Psoas muscle (tissue), 7 donors: ENCODE measurements at regions not wholly inside any gene's neighbourhood (a gene's known extent, or its start where the extent isn't known, plus 50 kb on each side); places are given as distances from the start of the nearest gene placed in this dataset.

Experiments used
- ATAC-seq, 4 donors: fragments of 200-7000 bp; cut with Tn5 transposase; one replicate each; pipeline ENCODE4 v1.9.1; 2020; ENCODE audit warnings: moderate library complexity in 3 of 4, mild to moderate bottlenecking in 2 of 4
- DNase-seq, 2 donors: peaks; one replicate each; pipeline ENCODE4 v3.0.0-alpha.2; 2020
- H3K27ac ChIP-seq: fragments of 200-600 bp; one replicate; pipeline ENCODE4 v1.8.0; 2022
- H3K27me3 ChIP-seq, 3 donors: fragments of 200-600 bp in 1 of 3; one replicate each; pipeline versions ENCODE4 v1.6.1 to v1.8.0; 2013 to 2022; ENCODE audit warnings: low read length in 2 of 3, mild to moderate bottlenecking in 2 of 3, moderate library complexity in 1 of 3; ENCODE audit not compliant: insufficient read depth in 3 of 3
- H3K36me3 ChIP-seq, 2 donors: fragments of 200-600 bp in 1 of 2; one replicate each; pipeline versions ENCODE4 v1.6.1 to v1.8.0; 2013 to 2022; ENCODE audit warnings: low read depth in 1 of 2, mild to moderate bottlenecking in 1 of 2, moderate library complexity in 1 of 2; ENCODE audit not compliant: insufficient read depth in 1 of 2
- H3K4me1 ChIP-seq: fragments of 200-600 bp; one replicate; pipeline ENCODE4 v1.8.0; 2022
- H3K4me3 ChIP-seq: fragments of 200-600 bp; one replicate; pipeline ENCODE4 v1.8.0; 2022; ENCODE audit warnings: mild to moderate bottlenecking
- H3K9me3 ChIP-seq: fragments of 200-600 bp; one replicate; pipeline ENCODE4 v1.8.0; 2022
- CTCF ChIP-seq: fragments of 200-600 bp; IDR thresholded peaks from one replicate; pipeline ENCODE4 v1.8.0; 2022; ENCODE audit warnings: antibody characterized with exemption
- WGBS, 3 donors: extraction: QIAGEN DNeasy Blood & Tissue Kit; methylation state at CpG; one replicate each; pipeline versions ENCODE4 v1.1.6 to v1.1.7; 2013; 5-methylcytosine and 5-hydroxymethylcytosine counted together
- intact Hi-C, 2 donors: fragments of 100-400 bp; cut with DNase I; formaldehyde crosslinking; loops; one replicate each; pipeline versions ENCODE4 v1.11.0 to v1.14.2; 2022
- donor health status: healthy with polysubstance abuse.
- donor health status: DM: no; HTN: no; CAD: no; lungs with moderate emphysema.
- donor health status: Bipolar disorder and iron deficiency.
- donor health status: healthy.
- donor health status: DM: yes; HTN: yes; CAD: no.
- donor health status: DM: no; HTN: no; CAD: no.
- donor health status: DM: yes; HTN: yes; CAD: no.

DNA sequence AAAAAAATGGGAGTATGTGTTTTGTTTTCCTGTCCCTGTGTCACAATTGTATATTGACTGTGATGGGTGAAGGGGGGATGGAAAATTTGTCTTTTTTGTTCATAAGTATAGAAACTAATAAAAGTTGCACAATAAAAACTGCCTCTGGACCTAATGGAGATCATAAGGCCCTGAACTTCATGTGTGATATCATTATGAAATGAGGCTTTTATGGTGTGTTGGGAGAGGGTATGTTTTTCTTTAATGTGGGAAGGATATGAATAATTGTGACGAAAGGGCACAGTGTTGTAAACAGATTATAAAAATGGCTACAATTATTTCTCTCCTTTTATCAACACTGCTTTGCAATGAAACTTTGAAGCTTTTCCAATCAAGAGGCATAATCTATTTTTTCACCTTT, 1889.3 kb upstream of the CELF4 start:
- 76 to 84% (median 83%) methylated on average over 1 of the region's 1 CpG for WGBS, 3 donors
- no peaks in the 10 kb centered on the region for H3K36me3 ChIP-seq
- no peak for DNase-seq
- H3K9me3 ChIP-seq = no peaks in the 10 kb centered on the region
- ATAC-seq = no peak
- no peaks in the 10 kb centered on the region for H3K27me3 ChIP-seq
- TF ChIP-seq CTCF = no peak
- intact Hi-C loops = no loop called here
- no peak overlapping the region for H3K4me3 ChIP-seq
- H3K27ac ChIP-seq = no peak overlapping the region
- no peaks in the 10 kb centered on the region for H3K4me1 ChIP-seq

- TF ChIP-seq CTCF = no peak
- intact Hi-C loops = no loop called here
- Histone ChIP-seq H3K27me3 (no peaks in the 10 kb centered on the region), H3K27ac (no peak overlapping the region), H3K4me3 (no peak overlapping the region), H3K4me1 (no peaks in the 10 kb centered on the region), H3K9me3 (no peaks in the 10 kb centered on the region), H3K36me3 (no peaks in the 10 kb centered on the region)
- peak in 2 of 4 donors; percentile 32 to 40 for ATAC-seq
- no peak for DNase-seq
- WGBS, 3 donors = 0 to 6% (median 4%) methylated on average over 2 of the region's 2 CpGs
These were observed 1888.3 kb upstream of the CELF4 start for GRCh38 chr18:39453882-39454281.

DNA sequence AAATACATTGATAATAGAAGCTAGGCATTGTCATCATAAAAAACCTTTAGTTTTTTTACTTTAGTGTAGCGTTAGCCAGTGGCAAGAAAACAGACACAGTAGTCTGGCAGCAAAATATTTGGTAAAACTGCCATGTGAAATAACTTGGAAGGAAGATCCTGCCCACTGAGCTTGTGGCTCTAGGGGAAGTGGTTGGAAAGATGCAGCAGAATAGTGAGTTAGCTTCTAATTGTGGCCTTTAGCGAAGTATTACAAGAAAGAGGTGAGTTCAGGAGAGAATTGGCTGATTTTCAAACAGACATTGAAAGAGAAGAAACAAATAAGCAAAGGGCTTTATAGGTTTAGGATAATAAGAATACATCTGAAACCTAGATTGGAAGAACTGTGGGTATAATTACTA, 1887.8 kb upstream of the CELF4 start:
- DNase-seq = no peak
- Histone ChIP-seq H3K4me3 (no peak overlapping the region), H3K27me3 (no peaks in the 10 kb centered on the region), H3K36me3 (no peaks in the 10 kb centered on the region), H3K4me1 (no peaks in the 10 kb centered on the region), H3K27ac (no peak overlapping the region), H3K9me3 (no peaks in the 10 kb centered on the region)
- TF ChIP-seq CTCF = no peak
- ATAC-seq = no peak
- intact Hi-C loops = no loop called here
- 29 to 41% (median 29%) methylated on average over 2 of the region's 2 CpGs for WGBS, 3 donors

GRCh38 chr18:39450958-39451357, 1885.4 kb upstream of the CELF4 start:
- DNase-seq = no peak
- no peak overlapping the region for H3K4me3 ChIP-seq
- no peak for TF ChIP-seq CTCF
- 90 to 98% (median 96%) methylated on average over 6 of the region's 6 CpGs for WGBS, 3 donors
- no peaks in the 10 kb centered on the region for H3K36me3 ChIP-seq
- ATAC-seq = no peak
- no peak overlapping the region for H3K27ac ChIP-seq
- intact Hi-C loops = no loop called here
- no peaks in the 10 kb centered on the region for H3K27me3 ChIP-seq
- no peaks in the 10 kb centered on the region for H3K4me1 ChIP-seq
- H3K9me3 ChIP-seq = no peaks in the 10 kb centered on the region

DNA sequence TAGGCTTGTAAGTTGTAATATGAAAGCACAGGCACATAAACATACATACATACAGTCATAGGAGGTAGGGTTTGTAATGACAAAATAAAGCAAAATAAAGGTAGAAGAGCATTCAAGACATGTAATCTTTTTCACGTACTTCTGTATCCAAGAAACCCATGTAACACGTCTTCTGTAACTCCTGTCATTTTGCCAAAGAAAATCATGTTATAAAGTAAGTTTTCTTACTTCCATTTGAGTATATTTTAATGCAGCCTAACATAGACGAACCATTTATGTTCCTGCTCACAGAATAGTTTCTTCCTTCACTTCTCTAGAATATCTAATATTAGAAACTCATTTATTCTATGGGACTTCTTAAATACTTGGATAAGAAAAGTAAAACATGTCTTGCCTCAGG, 1884.0 kb upstream of the CELF4 start:
- no peak for TF ChIP-seq CTCF
- H3K4me1 ChIP-seq = no peaks in the 10 kb centered on the region
- H3K9me3 ChIP-seq = no peaks in the 10 kb centered on the region
- no peaks in the 10 kb centered on the region for H3K36me3 ChIP-seq
- WGBS, 3 donors = 75 to 79% (median 78%) methylated on average over 3 of the region's 3 CpGs
- no peak overlapping the region for H3K4me3 ChIP-seq
- H3K27me3 ChIP-seq = no peaks in the 10 kb centered on the region
- no peak overlapping the region for H3K27ac ChIP-seq
- ATAC-seq (no peak), DNase-seq (no peak)
- intact Hi-C loops = no loop called here
